GM19395 (cell line): ENCODE measurements at regions not wholly inside any gene's neighbourhood (a gene's known extent, or its start where the extent isn't known, plus 50 kb on each side); places are given as distances from the start of the nearest gene placed in this dataset.
A peak's percentile ranks its signal among the peaks of the same experiment; 100 is the strongest.
"Not testable (repeated sequence)": the region's sequence is repeated elsewhere in the genome, so short reads cannot be mapped to it uniquely, and the experiment has no call there.

ENCODE experiments used
- ATAC-seq: cut with Tn5 transposase; IDR thresholded peaks from one replicate; pipeline ENCODE4 v1.9.1; 2021; ENCODE audit warnings: mild to moderate bottlenecking, moderate library complexity; ENCODE audit not compliant: unreplicated experiment

GRCh38 chr20:28562510-28562898, 2695.0 kb upstream of the DEFB115 start:
- no peak for ATAC-seq

GRCh38 chr20:28562899-28563521, 2694.5 kb upstream of the DEFB115 start:
- not testable (repeated sequence) for ATAC-seq

GRCh38 chr20:28564024-28564423, 2693.4 kb upstream of the DEFB115 start:
- not testable (repeated sequence) for ATAC-seq

GRCh38 chr20:28564688-28565463, 2692.6 kb upstream of the DEFB115 start:
- ATAC-seq, result not testable (repeated sequence)

GRCh38 chr20:28575991-28576390, 2681.5 kb upstream of the DEFB115 start:
- ATAC-seq, result not testable (repeated sequence)

- not testable (repeated sequence) for ATAC-seq
Observed at GRCh38 chr20:28591680-28592079, 2665.8 kb upstream of the DEFB115 start.

- not testable (repeated sequence) for ATAC-seq
Observed at GRCh38 chr20:28593383-28593782, 2664.1 kb upstream of the DEFB115 start.

- not testable (repeated sequence) for ATAC-seq
Observed at GRCh38 chr20:28594476-28594875, 2663.0 kb upstream of the DEFB115 start.

GRCh38 chr20:28602006-28602402, 2655.5 kb upstream of the DEFB115 start:
- ATAC-seq, result not testable (repeated sequence)

- ATAC-seq, result peak; percentile 99
Observed at GRCh38 chr20:28602403-28603217, 2654.9 kb upstream of the DEFB115 start.

- ATAC-seq, result not testable (repeated sequence)
Observed at GRCh38 chr20:28603218-28603577, 2654.3 kb upstream of the DEFB115 start.

GRCh38 chr20:28616354-28616753, 2641.1 kb upstream of the DEFB115 start:
- ATAC-seq, result no peak

- not testable (repeated sequence) for ATAC-seq
Observed at GRCh38 chr20:28619956-28620651, 2637.4 kb upstream of the DEFB115 start.

GRCh38 chr20:28625112-28625511, 2632.4 kb upstream of the DEFB115 start:
- not testable (repeated sequence) for ATAC-seq

- not testable (repeated sequence) for ATAC-seq
Observed at GRCh38 chr20:28640831-28641230, 2616.6 kb upstream of the DEFB115 start.
